OCI-LY7 (cell line): ENCODE measurements at regions not wholly inside any gene's neighbourhood (a gene's known extent, or its start where the extent isn't known, plus 50 kb on each side); places are given as distances from the start of the nearest gene placed in this dataset.
"Not testable (repeated sequence)": the region's sequence is repeated elsewhere in the genome, so short reads cannot be mapped to it uniquely, and the experiment has no call there.

ENCODE experiments used
- BruUV-seq: library from RNA; stranded (reverse); fragments of 400-500 nt; replicated peaks from 2 replicates; lab custom pipeline; 2021; lab: Mats Ljungman, UMichigan
- CTCF ChIA-PET: fragments of 300-600 bp; sonication (Branson Sonifier 250); formaldehyde crosslinking; loops from one replicate; lab custom pipeline; 2022; ENCODE audit warnings: antibody characterized with exemption; ENCODE audit not compliant: unreplicated experiment; lab: Charles Lee
- POLR2A ChIA-PET: fragments of 300-600 bp; sonication (Branson Sonifier 250); formaldehyde crosslinking; loops from one replicate; lab custom pipeline; 2022; ENCODE audit warnings: antibody characterized with exemption; lab: Charles Lee
- DNase-seq: peaks from one replicate; pipeline ENCODE4 v3.0.0-alpha.2; 2015; ENCODE audit warnings: low spot score
- H2AFZ ChIP-seq: fragments of 200-600 bp; sonication (generic), shearing (Covaris generic); 2 replicates; pipeline ENCODE4 v1.6.1; 2014; ENCODE audit warnings: mild to moderate bottlenecking, antibody characterized with exemption, low read length, moderate library complexity
- H3K27ac ChIP-seq: fragments of 200-600 bp; sonication (generic); 2 replicates; pipeline ENCODE4 v1.5.1; 2014; ENCODE audit warnings: mixed run types, low read depth, mild to moderate bottlenecking, moderate library complexity, low read length, inconsistent platforms; ENCODE audit not compliant: poor library complexity, severe bottlenecking
- H3K36me3 ChIP-seq: fragments of 200-600 bp; sonication (generic); 2 replicates; pipeline ENCODE4 v1.6.1; 2014; ENCODE audit warnings: mild to moderate bottlenecking, antibody characterized with exemption, low read length, moderate library complexity, mixed read lengths; ENCODE audit not compliant: insufficient read depth
- H3K4me1 ChIP-seq: fragments of 200-600 bp; sonication (generic); 2 replicates; pipeline ENCODE4 v1.5.1; 2014; ENCODE audit warnings: mild to moderate bottlenecking, low read length; ENCODE audit not compliant: insufficient read depth, poor library complexity, severe bottlenecking
- H3K4me2 ChIP-seq: fragments of 200-600 bp; sonication (generic); 2 replicates; pipeline ENCODE4 v1.6.1; 2014; ENCODE audit warnings: mild to moderate bottlenecking, low read length
- H3K4me3 ChIP-seq: fragments of 200-600 bp; sonication (generic); 2 replicates; pipeline ENCODE4 v1.5.1; 2014; ENCODE audit warnings: mild to moderate bottlenecking, low read depth, low read length; ENCODE audit not compliant: poor library complexity, severe bottlenecking
- H3K79me2 ChIP-seq: fragments of 200-600 bp; sonication (generic); 2 replicates; pipeline ENCODE4 v1.6.1; 2016; ENCODE audit warnings: low read depth, mild to moderate bottlenecking, low read length, moderate library complexity, mixed read lengths; ENCODE audit not compliant: insufficient read depth
- H3K9me2 ChIP-seq: fragments of 200-600 bp; sonication (generic); 2 replicates; pipeline ENCODE4 v1.6.1; 2016; ENCODE audit warnings: mild to moderate bottlenecking, low read length, mixed read lengths; ENCODE audit not compliant: insufficient read depth
- H3K9me3 ChIP-seq: fragments of 200-600 bp; sonication (generic); 2 replicates; pipeline ENCODE4 v1.6.1; 2014; ENCODE audit warnings: mild to moderate bottlenecking, mixed run types, low read length, mixed read lengths
- H4K20me1 ChIP-seq: fragments of 200-600 bp; sonication (generic); 2 replicates; pipeline ENCODE4 v1.6.1; 2014; ENCODE audit warnings: mild to moderate bottlenecking, antibody characterized with exemption, low read length, moderate library complexity, mixed read lengths; ENCODE audit not compliant: insufficient read depth
- EZH2phosphoT487 ChIP-seq: fragments of 200-600 bp; sonication (generic); IDR thresholded peaks from 2 replicates; pipeline ENCODE4 v1.6.1; 2018; ENCODE audit warnings: low read depth, borderline replicate concordance, mild to moderate bottlenecking, mixed run types, antibody characterized with exemption, low read length, moderate library complexity, mixed read lengths
- intact Hi-C: fragments of 100-400 bp; cut with micrococcal nuclease; formaldehyde crosslinking; loops from one replicate; pipeline ENCODE4 v1.10.0; 2022; ENCODE audit not compliant: unreplicated experiment
- TF ChIP-seq, protein P1 (sequence below): fragments of 200-600 bp; sonication (generic); conservative IDR thresholded peaks from 2 replicates; pipeline ENCODE4 v1.5.1; 2014; ENCODE audit warnings: mild to moderate bottlenecking, antibody characterized with exemption, low read length, moderate library complexity, mixed read lengths

DNA sequence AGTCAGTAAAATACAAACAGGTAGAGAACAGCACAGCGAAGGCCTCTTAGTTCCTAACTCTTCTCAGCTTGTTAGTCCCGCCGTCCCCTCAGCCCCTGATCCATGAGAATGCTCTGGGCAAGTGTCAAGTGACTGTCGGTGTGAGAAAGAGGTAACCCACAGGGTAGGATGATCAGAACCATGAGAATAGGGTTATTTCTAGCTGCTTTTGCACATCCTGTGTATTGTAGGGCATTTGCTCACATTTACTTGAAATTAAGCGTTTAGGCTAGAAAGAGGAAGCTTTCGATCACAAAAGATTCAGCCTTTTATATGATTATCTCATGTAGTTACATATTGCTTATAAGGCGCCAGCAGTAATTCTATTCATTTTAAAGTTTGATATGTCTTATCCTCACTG, 103.0 kb upstream of the PDE10A start:
- Histone ChIP-seq H3K4me2 (no peak overlapping the region), H3K4me3 (no peak overlapping the region), H3K36me3 (no peaks in the 10 kb centered on the region), H4K20me1 (no peaks in the 10 kb centered on the region), H3K79me2 (no peaks in the 10 kb centered on the region), H2AFZ (no peak overlapping the region), H3K4me1 (no peaks in the 10 kb centered on the region), H3K9me2 (no peaks in the 10 kb centered on the region), H3K9me3 (no peaks in the 10 kb centered on the region), H3K27ac (no peak overlapping the region)
- CTCF ChIA-PET = no interaction called here
- intact Hi-C loops = no loop called here
- no TSS peak for BruUV-seq
- POLR2A ChIA-PET = interaction anchor here (0.7 kb wide), 1 partner anchor 145 kb away, joined by 3 read pairs; no protein-coding TSS in a partner anchor
- TF ChIP-seq, protein P1, sequence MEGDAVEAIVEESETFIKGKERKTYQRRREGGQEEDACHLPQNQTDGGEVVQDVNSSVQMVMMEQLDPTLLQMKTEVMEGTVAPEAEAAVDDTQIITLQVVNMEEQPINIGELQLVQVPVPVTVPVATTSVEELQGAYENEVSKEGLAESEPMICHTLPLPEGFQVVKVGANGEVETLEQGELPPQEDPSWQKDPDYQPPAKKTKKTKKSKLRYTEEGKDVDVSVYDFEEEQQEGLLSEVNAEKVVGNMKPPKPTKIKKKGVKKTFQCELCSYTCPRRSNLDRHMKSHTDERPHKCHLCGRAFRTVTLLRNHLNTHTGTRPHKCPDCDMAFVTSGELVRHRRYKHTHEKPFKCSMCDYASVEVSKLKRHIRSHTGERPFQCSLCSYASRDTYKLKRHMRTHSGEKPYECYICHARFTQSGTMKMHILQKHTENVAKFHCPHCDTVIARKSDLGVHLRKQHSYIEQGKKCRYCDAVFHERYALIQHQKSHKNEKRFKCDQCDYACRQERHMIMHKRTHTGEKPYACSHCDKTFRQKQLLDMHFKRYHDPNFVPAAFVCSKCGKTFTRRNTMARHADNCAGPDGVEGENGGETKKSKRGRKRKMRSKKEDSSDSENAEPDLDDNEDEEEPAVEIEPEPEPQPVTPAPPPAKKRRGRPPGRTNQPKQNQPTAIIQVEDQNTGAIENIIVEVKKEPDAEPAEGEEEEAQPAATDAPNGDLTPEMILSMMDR = no peak
- TF ChIP-seq EZH2phosphoT487 = no peak
- DNase-seq = no peak

DNA sequence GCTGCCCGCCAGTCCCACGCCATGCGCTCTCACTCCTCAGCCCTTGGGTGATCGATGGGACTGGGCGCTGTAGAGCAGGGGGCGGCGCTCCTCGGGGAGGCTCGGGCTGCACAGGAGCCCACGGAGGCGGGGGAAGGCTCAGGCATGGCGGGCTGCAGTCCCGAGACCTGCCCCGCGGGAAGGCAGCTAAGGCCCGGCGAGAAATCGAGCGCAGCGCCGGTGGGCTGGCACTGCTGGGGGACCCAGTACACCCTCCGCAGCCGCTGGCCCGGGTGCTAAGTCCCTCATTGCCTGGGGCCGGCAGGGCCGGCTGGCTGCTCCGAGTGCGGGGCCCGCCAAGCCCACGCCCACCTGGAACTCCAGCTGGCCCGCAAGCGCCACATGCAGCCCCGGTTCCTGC, 102.2 kb upstream of the PDE10A start:
- H3K4me1 ChIP-seq, BruUV-seq, H3K27ac ChIP-seq, H3K36me3 ChIP-seq, intact Hi-C loops, DNase-seq, POLR2A ChIA-PET, H3K9me3 ChIP-seq, H3K79me2 ChIP-seq, H2AFZ ChIP-seq, H3K9me2 ChIP-seq, CTCF ChIA-PET, H4K20me1 ChIP-seq, H3K4me2 ChIP-seq, H3K4me3 ChIP-seq: not testable (repeated sequence)

DNA sequence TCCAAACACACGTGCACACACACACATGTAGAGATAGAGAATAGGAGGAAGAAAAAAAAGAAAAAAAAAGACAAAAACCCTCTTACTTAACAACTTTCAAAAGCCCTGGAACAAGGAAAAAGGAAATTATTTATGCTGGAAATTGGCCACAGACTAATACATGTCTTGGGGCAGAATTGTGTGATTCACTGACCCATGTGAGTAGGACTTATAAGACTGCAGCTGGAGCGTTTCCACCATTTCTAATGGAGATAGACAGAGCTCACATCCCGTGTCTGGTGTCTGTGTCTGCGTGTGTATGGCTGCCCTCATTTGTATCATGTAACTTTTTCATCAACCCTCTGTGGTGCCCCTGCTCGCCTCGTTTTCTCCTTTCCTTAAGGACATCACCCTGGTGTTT, 99.8 kb upstream of the PDE10A start:
- H3K4me1 ChIP-seq = no peaks in the 10 kb centered on the region
- H2AFZ ChIP-seq = no peak overlapping the region
- H3K9me3 ChIP-seq = no peaks in the 10 kb centered on the region
- no peak overlapping the region for H3K4me2 ChIP-seq
- H4K20me1 ChIP-seq = no peaks in the 10 kb centered on the region
- no TSS peak for BruUV-seq
- intact Hi-C loops = no loop called here
- no peak for DNase-seq
- ChIA-PET CTCF (no interaction called here), POLR2A (interaction anchor here (1.1 kb wide), 1 partner anchor 12 kb away, joined by 3 read pairs; no protein-coding TSS in a partner anchor)
- H3K27ac ChIP-seq = no peak overlapping the region
- TF ChIP-seq, protein P1 = no peak
- TF ChIP-seq EZH2phosphoT487 = no peak
- H3K79me2 ChIP-seq = no peaks in the 10 kb centered on the region
- H3K9me2 ChIP-seq = no peaks in the 10 kb centered on the region
- no peak overlapping the region for H3K4me3 ChIP-seq
- H3K36me3 ChIP-seq = no peaks in the 10 kb centered on the region
